ENCODE measurements at regions not wholly inside any gene's neighbourhood (a gene's known extent, or its start where the extent isn't known, plus 50 kb on each side); places are given as distances from the start of the nearest gene placed in this dataset.

GRCh38 chr11:101305496-101305895, 175.9 kb upstream of the PGR start:
- TF ChIP-seq, protein P1, sequence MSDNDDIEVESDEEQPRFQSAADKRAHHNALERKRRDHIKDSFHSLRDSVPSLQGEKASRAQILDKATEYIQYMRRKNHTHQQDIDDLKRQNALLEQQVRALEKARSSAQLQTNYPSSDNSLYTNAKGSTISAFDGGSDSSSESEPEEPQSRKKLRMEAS (IDR thresholded peaks at IDR 0.05): no peak
- no peak for TF ChIP-seq TCF12 (IDR thresholded peaks at IDR 0.05; ENCODE audit: low read depth)
- no peak for TF ChIP-seq ZBTB7A (IDR thresholded peaks at IDR 0.05; ENCODE audit: low read depth)
- TF ChIP-seq RAD21 (IDR thresholded peaks at IDR 0.05; ENCODE audit: low read depth): no peak
- no peak for TF ChIP-seq EP300 (IDR thresholded peaks at IDR 0.05; ENCODE audit: borderline replicate concordance)
- no peak for TF ChIP-seq NFIC (IDR thresholded peaks at IDR 0.05)
- no peak for TF ChIP-seq CEBPB (IDR thresholded peaks at IDR 0.05)
- TF ChIP-seq CREB1 (IDR thresholded peaks at IDR 0.05; ENCODE audit: low read depth): no peak
- no peak for TF ChIP-seq TAF1 (IDR thresholded peaks at IDR 0.05; ENCODE audit: low read depth)
- TF ChIP-seq TEAD4 (IDR thresholded peaks at IDR 0.05): no peak
- no peak for TF ChIP-seq REST (IDR thresholded peaks at IDR 0.05; ENCODE audit: low read depth)

GRCh38 chr11:101299210-101299609, 169.6 kb upstream of the PGR start:
- TF ChIP-seq TCF12 (IDR thresholded peaks at IDR 0.05; ENCODE audit: low read depth) (no peak), EGR1 (IDR thresholded peaks at IDR 0.05) (no peak), REST (IDR thresholded peaks at IDR 0.05; ENCODE audit: low read depth) (no peak), CEBPB (IDR thresholded peaks at IDR 0.05) (no peak), EP300 (IDR thresholded peaks at IDR 0.05; ENCODE audit: borderline replicate concordance) (no peak), ZBTB7A (IDR thresholded peaks at IDR 0.05; ENCODE audit: low read depth) (no peak), FOXM1 (IDR thresholded peaks at IDR 0.05; ENCODE audit: borderline replicate concordance, low read depth) (no peak), CREB1 (IDR thresholded peaks at IDR 0.05; ENCODE audit: low read depth) (no peak), TEAD4 (IDR thresholded peaks at IDR 0.05) (no peak), USF1 (IDR thresholded peaks at IDR 0.05) (no peak), TAF1 (IDR thresholded peaks at IDR 0.05; ENCODE audit: low read depth) (no peak), NFIC (IDR thresholded peaks at IDR 0.05) (no peak)
- TF ChIP-seq, protein P1 (IDR thresholded peaks at IDR 0.05): no peak

DNA sequence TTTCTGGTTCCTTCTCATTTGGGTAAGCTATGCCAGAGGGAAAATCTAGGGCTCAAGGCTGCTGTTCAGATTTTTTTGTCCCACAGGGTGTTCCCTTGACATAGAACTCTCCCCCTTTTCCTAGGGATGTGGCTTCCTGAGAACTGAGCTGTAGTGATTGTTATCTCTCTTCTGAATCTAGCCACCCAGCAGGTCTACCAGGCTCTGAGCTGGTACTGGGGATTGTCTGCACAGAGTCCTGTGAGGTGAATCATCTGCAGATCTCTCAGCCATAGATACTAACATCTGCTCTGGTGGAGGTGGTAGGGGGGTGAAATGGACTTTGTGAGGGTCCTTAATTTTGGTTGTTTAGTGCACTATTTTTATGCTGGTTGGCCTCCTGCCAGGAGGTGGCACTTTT, 167.3 kb upstream of the PGR start:
- TF ChIP-seq ZBTB7A (IDR thresholded peaks at IDR 0.05; ENCODE audit: low read depth) (no peak), CREB1 (IDR thresholded peaks at IDR 0.05; ENCODE audit: low read depth) (no peak), USF1 (IDR thresholded peaks at IDR 0.05) (no peak), TEAD4 (IDR thresholded peaks at IDR 0.05) (no peak)

DNA sequence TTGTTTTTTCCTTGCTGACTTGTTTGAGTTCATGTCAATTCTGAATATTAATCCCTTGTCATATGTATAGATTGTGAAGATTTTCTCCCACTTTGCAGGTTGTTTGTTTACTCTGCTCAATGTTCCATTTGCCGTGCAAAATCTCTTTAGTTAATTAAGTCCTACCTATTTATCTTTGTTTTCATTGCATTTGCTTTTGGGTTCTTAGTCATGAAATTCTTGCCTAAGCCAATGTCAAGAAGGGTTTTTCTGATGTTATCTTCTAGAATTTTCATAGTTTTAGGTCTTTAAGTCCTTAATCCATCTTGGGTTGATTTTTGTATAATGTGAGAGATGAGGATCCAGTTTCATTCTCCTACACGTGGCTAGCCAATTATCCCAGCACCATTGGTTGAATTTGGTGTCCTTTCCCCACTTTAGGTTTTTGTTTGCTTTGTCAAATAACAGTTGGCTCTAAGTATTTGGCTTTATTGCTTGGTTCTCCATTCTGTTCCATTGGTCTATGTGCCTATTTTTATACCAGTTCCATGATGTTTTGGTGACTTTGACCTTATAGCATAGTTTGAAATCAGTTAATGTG, 163.1 kb upstream of the PGR start:
- TF ChIP-seq RAD21 (IDR thresholded peaks at IDR 0.05; ENCODE audit: low read depth): no peak
- no peak for TF ChIP-seq TAF1 (IDR thresholded peaks at IDR 0.05; ENCODE audit: low read depth)
- no peak for TF ChIP-seq EP300 (IDR thresholded peaks at IDR 0.05; ENCODE audit: borderline replicate concordance)
- TF ChIP-seq TCF12 (IDR thresholded peaks at IDR 0.05; ENCODE audit: low read depth): no peak
- no peak for TF ChIP-seq USF1 (IDR thresholded peaks at IDR 0.05)
- TF ChIP-seq CEBPB (IDR thresholded peaks at IDR 0.05): no peak
- TF ChIP-seq ZBTB7A (IDR thresholded peaks at IDR 0.05; ENCODE audit: low read depth): no peak
- TF ChIP-seq REST (IDR thresholded peaks at IDR 0.05; ENCODE audit: low read depth): no peak
